ENCODE measurements at regions not wholly inside any gene's neighbourhood (a gene's known extent, or its start where the extent isn't known, plus 50 kb on each side); places are given as distances from the start of the nearest gene placed in this dataset.
"Not testable (repeated sequence)": the region's sequence is repeated elsewhere in the genome, so short reads cannot be mapped to it uniquely, and the experiment has no call there.

- DNase-seq: no peak
Observed at GRCh38 chr14:66300886-66301285, 185.3 kb upstream of the CCDC196 start.

- DNase-seq: no peak
Observed at GRCh38 chr14:66306101-66306500, 180.1 kb upstream of the CCDC196 start.

GRCh38 chr14:66311058-66311457 is 175.1 kb upstream of the CCDC196 start:
- no peak for DNase-seq

GRCh38 chr14:66311990-66312389 is 174.2 kb upstream of the CCDC196 start:
- DNase-seq: no peak

GRCh38 chr14:66312451-66312850 is 173.7 kb upstream of the CCDC196 start:
- DNase-seq: no peak

- DNase-seq: no peak
Observed at GRCh38 chr14:66315098-66315497, 171.1 kb upstream of the CCDC196 start.

GRCh38 chr14:66315548-66315947 is 170.6 kb upstream of the CCDC196 start:
- no peak for DNase-seq

- no peak for DNase-seq
Observed at GRCh38 chr14:66322564-66322963, 163.6 kb upstream of the CCDC196 start.

GRCh38 chr14:66330228-66330627 is 155.9 kb upstream of the CCDC196 start:
- no peak for DNase-seq

GRCh38 chr14:66330916-66331315 is 155.3 kb upstream of the CCDC196 start:
- no peak for DNase-seq

- not testable (repeated sequence) for DNase-seq
Observed at GRCh38 chr14:66333293-66333692, 152.9 kb upstream of the CCDC196 start.

- no peak for DNase-seq
Observed at GRCh38 chr14:66341239-66341638, 144.9 kb upstream of the CCDC196 start.

- DNase-seq: no peak
Observed at GRCh38 chr14:66345986-66346385, 140.2 kb upstream of the CCDC196 start.

GRCh38 chr14:66351310-66351709 is 134.9 kb upstream of the CCDC196 start:
- no peak for DNase-seq

GRCh38 chr14:66359500-66359899 is 126.7 kb upstream of the CCDC196 start:
- DNase-seq: no peak

GRCh38 chr14:66360366-66360926 is 125.7 kb upstream of the CCDC196 start:
- DNase-seq: no peak

GRCh38 chr14:66361013-66361412 is 125.2 kb upstream of the CCDC196 start:
- no peak for DNase-seq

- DNase-seq: no peak
Observed at GRCh38 chr14:66365388-66365787, 120.8 kb upstream of the CCDC196 start.

- no peak for DNase-seq
Observed at GRCh38 chr14:66369157-66369697, 116.9 kb upstream of the CCDC196 start.

- DNase-seq: no peak
Observed at GRCh38 chr14:66371776-66372175, 114.4 kb upstream of the CCDC196 start.

- no peak for DNase-seq
Observed at GRCh38 chr14:66375046-66375964, 110.9 kb upstream of the CCDC196 start.

- DNase-seq: no peak
Observed at GRCh38 chr14:66377574-66377973, 108.6 kb upstream of the CCDC196 start.

GRCh38 chr14:66378712-66379505 is 107.3 kb upstream of the CCDC196 start:
- DNase-seq: no peak
